HG02763 (cell line): ENCODE measurements at regions not wholly inside any gene's neighbourhood (a gene's known extent, or its start where the extent isn't known, plus 50 kb on each side); places are given as distances from the start of the nearest gene placed in this dataset.

ENCODE experiments used
- ATAC-seq: cut with Tn5 transposase; IDR thresholded peaks from one replicate; pipeline ENCODE4 v1.9.1; 2021; ENCODE audit warnings: mild to moderate bottlenecking, moderate library complexity; ENCODE audit not compliant: unreplicated experiment

GRCh38 chr2:128490321-128490720, 171.7 kb upstream of the HS6ST1 start:
- ATAC-seq = no peak

DNA sequence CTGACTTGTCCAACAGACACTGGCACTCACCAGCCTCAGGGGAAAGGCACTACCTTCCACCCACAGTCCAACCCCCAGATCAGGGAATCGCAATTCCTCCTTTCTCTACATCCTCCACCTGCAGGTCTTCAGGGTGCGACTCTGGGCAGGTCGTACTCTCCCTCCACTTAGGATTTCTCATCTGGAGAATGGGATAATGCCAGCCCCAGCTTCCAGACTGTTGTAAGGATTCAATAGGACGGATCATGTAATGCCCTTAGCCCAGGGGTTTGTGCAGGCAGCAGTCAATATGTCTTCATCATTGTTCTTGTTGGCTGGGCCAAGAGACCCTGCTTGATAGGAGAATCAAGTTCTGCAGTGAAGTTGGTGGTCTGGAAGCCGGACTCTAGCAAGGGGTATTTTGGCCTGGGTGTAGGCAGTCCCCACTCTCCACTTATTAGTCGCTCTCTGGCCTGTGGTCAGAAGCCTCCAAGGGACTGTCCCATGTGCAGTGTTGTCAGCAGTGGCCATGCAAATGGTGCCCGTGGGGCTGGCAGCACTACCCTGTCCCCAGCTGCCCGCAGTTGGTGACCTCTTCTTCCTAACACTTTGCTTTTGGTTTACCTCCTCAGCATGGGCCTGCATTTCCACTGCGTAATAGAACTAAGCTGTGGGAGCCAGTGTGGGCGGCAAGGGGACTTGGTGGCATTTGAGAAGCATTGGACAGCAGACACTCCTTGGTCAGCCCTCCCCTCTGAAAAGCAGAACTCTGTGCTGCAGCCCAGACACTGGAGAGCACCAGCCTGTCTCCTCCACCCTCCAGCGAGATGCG, 172.4 kb upstream of the HS6ST1 start:
- no peak for ATAC-seq

- no peak for ATAC-seq
These were observed 173.1 kb upstream of the HS6ST1 start for GRCh38 chr2:128491692-128492244.

- no peak for ATAC-seq
These were observed 174.5 kb upstream of the HS6ST1 start for GRCh38 chr2:128492966-128493811.

DNA sequence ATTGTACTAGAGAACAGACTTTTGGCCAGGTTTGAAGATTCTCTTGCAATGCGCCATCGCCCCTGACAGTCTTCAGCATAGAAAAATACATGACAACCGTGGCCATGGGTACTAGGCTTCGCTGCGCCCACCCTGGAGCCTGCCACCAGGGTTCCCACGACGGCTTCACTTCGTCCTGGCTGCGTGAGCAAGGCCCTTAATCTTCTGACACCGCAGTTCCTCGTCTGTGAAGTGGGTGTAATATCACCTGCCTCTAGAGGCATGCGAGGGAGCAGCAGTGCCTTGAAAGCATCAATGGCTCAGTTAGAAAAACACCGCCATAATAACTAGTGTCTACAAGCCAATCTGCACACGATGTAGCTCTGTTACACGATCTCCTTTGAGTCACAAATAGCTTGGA, 175.2 kb upstream of the HS6ST1 start:
- ATAC-seq = no peak

- ATAC-seq = no peak
These were observed 175.6 kb upstream of the HS6ST1 start for GRCh38 chr2:128494307-128494639.

- ATAC-seq = no peak
These were observed 176.1 kb upstream of the HS6ST1 start for GRCh38 chr2:128494640-128495321.

- ATAC-seq = no peak
These were observed 177.4 kb upstream of the HS6ST1 start for GRCh38 chr2:128495996-128496547.

- no peak for ATAC-seq
These were observed 178.0 kb upstream of the HS6ST1 start for GRCh38 chr2:128496700-128497099.

DNA sequence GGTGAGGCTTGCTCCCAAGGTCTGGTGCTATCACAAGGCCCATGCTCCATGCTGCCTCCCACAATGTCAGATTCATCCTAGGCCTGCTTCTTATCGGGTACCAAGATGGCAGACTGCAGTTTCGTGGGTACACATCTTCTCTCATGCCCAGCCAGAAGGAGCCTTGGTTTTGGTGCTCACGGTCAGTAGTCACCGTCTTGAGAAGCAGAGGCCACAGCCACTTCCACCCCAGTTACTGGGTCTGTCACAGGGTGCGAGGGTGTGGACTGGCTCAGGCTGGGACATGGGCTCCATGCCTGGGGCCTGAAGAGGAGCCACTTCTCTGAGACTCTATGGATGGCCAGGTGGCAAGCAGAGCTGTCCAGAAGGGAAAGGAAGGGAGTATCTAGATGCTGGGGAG, 178.8 kb upstream of the HS6ST1 start:
- ATAC-seq = no peak

DNA sequence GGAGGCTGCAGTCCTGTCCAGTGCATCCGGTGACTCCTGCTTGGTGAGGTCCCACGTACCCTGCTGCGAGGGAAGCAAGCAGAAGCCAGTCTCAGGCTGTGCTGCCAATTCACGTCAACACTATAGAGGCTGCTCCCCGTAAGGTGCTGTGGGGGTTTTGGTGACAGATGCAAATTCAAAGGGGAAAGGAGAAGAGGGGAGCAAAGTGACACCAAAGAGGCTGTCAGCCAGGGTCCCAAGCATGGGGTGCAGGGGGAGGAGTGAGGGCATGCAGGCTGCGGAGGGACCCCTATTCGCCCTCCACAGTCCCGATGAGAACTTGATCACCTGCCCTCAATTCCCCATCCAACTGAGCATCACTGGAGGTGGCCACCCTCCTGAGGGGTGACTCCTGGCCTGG, 179.4 kb upstream of the HS6ST1 start:
- ATAC-seq = no peak

DNA sequence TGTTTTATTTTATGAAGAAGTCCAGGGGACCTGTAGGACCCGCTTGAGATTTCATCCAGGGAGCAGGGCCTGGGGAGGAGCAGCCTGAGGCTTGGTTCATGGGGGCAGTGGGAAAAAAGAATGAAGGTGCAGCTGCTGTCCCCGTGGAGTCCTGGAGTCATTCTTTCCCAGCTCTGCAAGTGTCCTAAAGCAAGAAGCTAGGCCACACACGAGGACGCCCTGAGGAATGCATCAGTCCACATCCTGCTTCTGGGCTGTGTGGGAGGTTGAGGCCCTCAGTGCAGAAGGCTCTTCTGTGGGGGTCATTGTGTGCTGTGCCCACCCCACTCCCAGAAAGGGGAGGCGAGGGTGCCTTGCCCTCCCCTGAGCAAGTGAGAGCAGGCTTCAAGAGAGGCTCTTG, 179.9 kb upstream of the HS6ST1 start:
- no peak for ATAC-seq

- no peak for ATAC-seq
These were observed 180.9 kb upstream of the HS6ST1 start for GRCh38 chr2:128499367-128500137.

DNA sequence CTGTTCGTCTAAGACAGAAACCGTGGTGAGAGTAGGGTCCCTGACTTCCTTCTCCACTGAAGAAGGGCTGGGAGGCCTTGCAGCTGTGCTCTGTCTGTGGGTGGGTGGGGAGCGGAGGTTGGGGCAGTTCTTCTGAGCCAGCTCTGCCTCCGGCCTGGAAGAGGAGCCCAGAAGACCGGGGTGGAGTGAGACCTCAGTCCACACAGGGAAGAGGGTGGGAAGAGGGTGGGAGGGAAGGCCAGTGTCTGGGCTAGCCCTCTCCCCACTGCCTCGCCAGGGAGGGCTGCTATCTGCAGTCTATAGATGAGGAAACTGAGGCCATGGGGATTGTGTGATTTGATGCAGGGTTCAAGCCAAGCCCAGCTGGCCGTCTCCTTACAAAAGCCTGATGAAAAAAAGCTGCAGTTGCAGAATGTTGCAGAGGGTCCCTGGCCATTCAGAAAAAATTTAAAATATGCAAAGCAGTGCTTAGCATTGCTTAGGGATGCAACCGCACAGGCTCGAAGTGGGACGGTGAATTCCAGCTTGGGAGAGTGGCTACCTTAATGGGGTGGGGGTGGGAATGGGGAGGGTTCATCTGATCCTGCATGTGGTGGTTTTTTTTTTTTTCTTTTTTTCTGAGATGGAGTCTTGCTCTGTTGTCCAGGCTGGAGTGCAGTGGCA, 181.6 kb upstream of the HS6ST1 start:
- no peak for ATAC-seq

- ATAC-seq = no peak
These were observed 182.5 kb upstream of the HS6ST1 start for GRCh38 chr2:128501006-128501690.

DNA sequence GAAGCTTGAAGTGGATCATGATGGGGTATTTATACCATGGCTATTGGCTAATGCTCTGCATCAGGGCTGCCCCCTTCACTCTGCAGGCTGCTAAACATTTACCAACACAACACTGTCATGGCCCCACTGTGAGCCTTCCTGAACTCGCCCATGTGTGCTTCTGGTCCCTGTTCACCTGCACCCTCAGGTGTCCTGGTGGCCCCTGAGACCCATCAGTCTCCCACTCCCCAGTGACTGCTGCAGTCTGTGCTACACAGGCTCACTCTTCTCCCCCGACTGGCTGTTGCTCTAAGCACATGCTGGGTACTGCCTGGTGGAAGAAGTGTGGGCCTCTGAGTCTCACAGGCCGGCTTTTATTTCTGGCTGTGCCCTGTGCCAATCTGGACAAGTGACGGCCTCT, 183.0 kb upstream of the HS6ST1 start:
- ATAC-seq = no peak

GRCh38 chr2:128502200-128502599, 183.5 kb upstream of the HS6ST1 start:
- ATAC-seq = no peak

DNA sequence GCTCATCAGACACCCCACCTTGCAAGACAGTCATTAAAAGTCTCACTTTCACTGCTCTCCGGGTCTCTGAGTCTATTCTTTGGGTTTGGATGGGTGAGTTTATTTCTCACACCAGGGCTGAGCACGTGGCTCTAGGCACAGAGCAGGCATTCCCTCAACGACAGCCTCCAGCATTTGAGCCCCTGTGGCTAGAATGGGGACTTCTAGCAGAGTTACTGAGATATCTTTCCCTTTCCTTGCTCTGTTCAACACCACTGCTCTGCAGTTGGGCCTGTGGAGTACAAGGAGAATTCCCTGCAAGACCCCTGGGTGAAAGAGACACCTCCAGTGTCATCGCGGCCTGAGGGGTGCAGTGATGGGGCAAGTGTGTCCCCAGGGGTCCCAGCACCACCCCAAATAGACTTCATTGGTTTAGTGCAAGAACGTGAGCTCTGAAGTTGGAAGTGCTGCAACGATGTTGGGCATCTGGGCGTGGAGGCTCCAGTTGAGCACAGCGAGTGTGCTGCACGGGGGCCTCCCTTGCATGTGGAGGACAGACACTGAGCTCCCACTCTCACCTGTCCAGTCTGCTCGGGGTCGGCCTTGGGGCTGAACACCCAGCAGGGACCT, 184.1 kb upstream of the HS6ST1 start:
- no peak for ATAC-seq
